WTC11 (cell line): ENCODE measurements at regions not wholly inside any gene's neighbourhood (a gene's known extent, or its start where the extent isn't known, plus 50 kb on each side); places are given as distances from the start of the nearest gene placed in this dataset.

ENCODE experiments used
- ATAC-seq: fragments of 200-7000 bp; cut with Tn5 transposase; 2 replicates; pipeline ENCODE4 v1.10.0; 2021; ENCODE audit warnings: mild to moderate bottlenecking, moderate library complexity
- CTCF ChIA-PET: fragments of 300-600 bp; sonication (Branson Sonifier 250); formaldehyde crosslinking; loops from one replicate; lab custom pipeline; 2021; ENCODE audit warnings: antibody characterized with exemption; lab: Charles Lee
- POLR2A ChIA-PET: fragments of 350-600 bp; sonication (Branson Sonifier 250); formaldehyde crosslinking; loops from one replicate; lab custom pipeline; 2021; ENCODE audit warnings: antibody characterized with exemption; lab: Charles Lee
- DNase-seq: peaks from one replicate; pipeline ENCODE4 v3.0.0; 2021; ENCODE audit warnings: low spot score
- H3K27ac Mint-ChIP-seq: 2 replicates; pipeline ENCODE4 v1.8.0; 2021; ENCODE audit warnings: mixed read lengths
- H3K27me3 Mint-ChIP-seq: 2 replicates; pipeline ENCODE4 v1.8.0; 2021; ENCODE audit warnings: low read depth, mild to moderate bottlenecking, moderate library complexity, mixed read lengths
- H3K36me3 Mint-ChIP-seq: 2 replicates; pipeline ENCODE4 v1.8.0; 2021; ENCODE audit warnings: mixed read lengths
- H3K4me1 Mint-ChIP-seq: 2 replicates; pipeline ENCODE4 v1.8.0; 2022; ENCODE audit warnings: mixed read lengths
- H3K4me3 Mint-ChIP-seq: 2 replicates; pipeline ENCODE4 v1.8.0; 2021; ENCODE audit warnings: mild to moderate bottlenecking, moderate library complexity, mixed read lengths
- H3K9me3 Mint-ChIP-seq: 2 replicates; pipeline ENCODE4 v1.8.0; 2021; ENCODE audit warnings: mixed read lengths
- CDX4 ChIP-seq: fragments of 250-450 bp; sonication (Bioruptor Pico); IDR thresholded peaks from 2 replicates; pipeline ENCODE4 v1.9.0; 2021; ENCODE audit warnings: moderate library complexity, mild to moderate bottlenecking, inconsistent platforms, borderline replicate concordance
- E2F1 ChIP-seq: sonication (generic); formaldehyde crosslinking; IDR thresholded peaks from 2 replicates; pipeline ENCODE4 v1.8.0; 2022; ENCODE audit warnings: mild to moderate bottlenecking, missing genetic modification reagents
- ELF4 ChIP-seq: sonication (generic); formaldehyde crosslinking; IDR thresholded peaks from 2 replicates; pipeline ENCODE4 v1.8.1; 2022; ENCODE audit warnings: low read depth, mild to moderate bottlenecking, moderate library complexity, missing genetic modification reagents
- EMX1 ChIP-seq: fragments of 250-450 bp; sonication (Bioruptor Pico); IDR thresholded peaks from 2 replicates; pipeline ENCODE4 v1.8.0; 2021; ENCODE audit warnings: mild to moderate bottlenecking
- ERG ChIP-seq: fragments of 250-450 bp; sonication (Bioruptor Pico); IDR thresholded peaks from 2 replicates; pipeline ENCODE4 v1.8.0; 2021; ENCODE audit warnings: mild to moderate bottlenecking
- GRHL2 ChIP-seq: fragments of 250-450 bp; sonication (Bioruptor Pico); IDR thresholded peaks from 2 replicates; pipeline ENCODE4 v1.8.0; 2022; ENCODE audit warnings: mild to moderate bottlenecking, moderate library complexity; ENCODE audit not compliant: insufficient replicate concordance, severe bottlenecking
- IRF2 ChIP-seq: sonication (generic); formaldehyde crosslinking; IDR thresholded peaks from 2 replicates; pipeline ENCODE4 v1.8.0; 2022; ENCODE audit warnings: low read depth, missing genetic modification reagents, borderline replicate concordance
- MYBL2 ChIP-seq: sonication (generic); formaldehyde crosslinking; IDR thresholded peaks from 2 replicates; pipeline ENCODE4 v1.8.1; 2023; ENCODE audit warnings: mild to moderate bottlenecking, moderate library complexity, missing genetic modification reagents
- NFE2L1 ChIP-seq: sonication (generic); formaldehyde crosslinking; IDR thresholded peaks from 2 replicates; pipeline ENCODE4 v1.8.1; 2023; ENCODE audit warnings: missing genetic modification reagents
- NFYB ChIP-seq: sonication (generic); formaldehyde crosslinking; conservative IDR thresholded peaks from 2 replicates; pipeline ENCODE4 v1.8.0; 2022; ENCODE audit warnings: low read depth, missing genetic modification reagents
- PREB ChIP-seq: sonication (generic); formaldehyde crosslinking; IDR thresholded peaks from 2 replicates; pipeline ENCODE4 v1.8.1; 2022; ENCODE audit warnings: mild to moderate bottlenecking, missing genetic modification reagents, moderate library complexity, borderline replicate concordance
- SP1 ChIP-seq: sonication (generic); formaldehyde crosslinking; conservative IDR thresholded peaks from 2 replicates; pipeline ENCODE4 v1.8.1; 2022; ENCODE audit warnings: missing genetic modification reagents
- TCF7 ChIP-seq: sonication (generic); formaldehyde crosslinking; IDR thresholded peaks from 2 replicates; pipeline ENCODE4 v1.8.0; 2022; ENCODE audit warnings: mild to moderate bottlenecking, low read depth, missing genetic modification reagents, moderate library complexity
- TEAD4 ChIP-seq: sonication (generic); formaldehyde crosslinking; IDR thresholded peaks from 2 replicates; pipeline ENCODE4 v1.8.0; 2022; ENCODE audit warnings: mild to moderate bottlenecking, missing genetic modification reagents
- ZBTB21 ChIP-seq: sonication (generic); formaldehyde crosslinking; IDR thresholded peaks from 2 replicates; pipeline ENCODE4 v1.8.1; 2023; ENCODE audit warnings: mild to moderate bottlenecking, missing genetic modification reagents, borderline replicate concordance
- ZNF219 ChIP-seq: sonication (generic); formaldehyde crosslinking; IDR thresholded peaks from 2 replicates; pipeline ENCODE4 v1.8.0; 2023; ENCODE audit warnings: missing genetic modification reagents, mild to moderate bottlenecking, borderline replicate concordance
- ZNF532 ChIP-seq: fragments of 250-450 bp; sonication (Bioruptor Pico); IDR thresholded peaks from 2 replicates; pipeline ENCODE4 v1.9.0; 2021; ENCODE audit warnings: mild to moderate bottlenecking, borderline replicate concordance
- ZSCAN18 ChIP-seq: fragments of 250-450 bp; sonication (Bioruptor Pico); IDR thresholded peaks from 2 replicates; pipeline ENCODE4 v2.1.2; 2022; ENCODE audit warnings: mild to moderate bottlenecking, moderate library complexity

- no peak for TF ChIP-seq ZSCAN18 (CRISPR knock-in tag)
- TF ChIP-seq PREB = no peak
- no peak for TF ChIP-seq IRF2
- TF ChIP-seq ERG (CRISPR knock-in tag) = no peak
- TF ChIP-seq GRHL2 = no peak
- no peak for TF ChIP-seq ZNF219
- TF ChIP-seq MYBL2 (CRISPR knock-in tag) = no peak
Measured at GRCh38 chr5:30194595-30194994, 998.9 kb upstream of the CDH6 start (continued).

- no peaks in the 10 kb centered on the region for H3K4me1 Mint-ChIP-seq
- ChIA-PET POLR2A (no interaction called here), CTCF (no interaction called here)
- TF ChIP-seq NFYB (CRISPR knock-in tag) = no peak
- TF ChIP-seq ZNF532 = no peak
- no peak for TF ChIP-seq ZBTB21
- no peak for TF ChIP-seq NFE2L1 (CRISPR knock-in tag)
- no peak for TF ChIP-seq E2F1 (CRISPR knock-in tag)
- TF ChIP-seq CDX4 (CRISPR knock-in tag) = no peak
- TF ChIP-seq EMX1 (CRISPR knock-in tag) = no peak
- no peak for TF ChIP-seq ZNF219
- H3K27me3 Mint-ChIP-seq = no peaks in the 10 kb centered on the region
- H3K9me3 Mint-ChIP-seq = no peaks in the 10 kb centered on the region
- H3K4me3 Mint-ChIP-seq = no peak overlapping the region
- no peaks in the 10 kb centered on the region for H3K36me3 Mint-ChIP-seq
- no peak overlapping the region for H3K27ac Mint-ChIP-seq
- DNase-seq = no peak
- ATAC-seq = no peak
Measured at GRCh38 chr5:30183795-30184194, 1009.7 kb upstream of the CDH6 start.

- DNase-seq (no peak), ATAC-seq (no peak)
- TF ChIP-seq TEAD4 (CRISPR knock-in tag) = no peak
- TF ChIP-seq ELF4 (CRISPR knock-in tag) = no peak
- no peak for TF ChIP-seq SP1 (CRISPR knock-in tag)
- no peak for TF ChIP-seq TCF7 (CRISPR knock-in tag)
- peaks cover 18% of the 10 kb centered on the region for H3K4me1 Mint-ChIP-seq
- H3K36me3 Mint-ChIP-seq = peaks cover 10% of the 10 kb centered on the region
- no peak overlapping the region for H3K27ac Mint-ChIP-seq
- H3K4me3 Mint-ChIP-seq = no peak overlapping the region
- no peaks in the 10 kb centered on the region for H3K27me3 Mint-ChIP-seq
- CTCF ChIA-PET = no interaction called here
- peaks cover 15% of the 10 kb centered on the region for H3K9me3 Mint-ChIP-seq
- POLR2A ChIA-PET = no interaction called here
Measured at GRCh38 chr5:30156156-30156555, 1037.3 kb upstream of the CDH6 start.
